ENCODE measurements at regions not wholly inside any gene's neighbourhood (a gene's known extent, or its start where the extent isn't known, plus 50 kb on each side); places are given as distances from the start of the nearest gene placed in this dataset.

DNA sequence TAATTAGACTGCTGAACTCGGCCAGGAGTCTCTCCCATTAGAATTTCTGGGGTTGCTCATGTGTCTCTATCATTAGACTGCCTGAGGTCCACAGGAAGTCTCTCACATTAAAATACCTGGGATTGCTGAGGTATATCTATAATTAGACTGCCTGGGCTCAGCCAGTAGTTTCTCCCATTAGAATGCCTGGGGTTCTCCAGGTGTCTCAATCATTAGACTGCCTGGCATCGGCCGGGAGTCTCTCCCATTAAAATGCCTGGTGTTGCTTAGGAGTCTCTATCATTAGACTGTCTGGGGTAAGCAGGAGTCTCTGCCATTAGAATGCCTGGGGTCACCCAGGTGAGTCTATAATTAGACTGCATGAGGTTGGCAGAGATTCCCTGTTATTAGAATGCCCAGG lies 2233.4 kb downstream of the TP53TG3F start:
- TF ChIP-seq ZSCAN30 (tag by site-specific recombination; IDR thresholded peaks at IDR 0.05) (no peak), CTCF (tag by site-specific recombination; IDR thresholded peaks at IDR 0.05) (no peak), ZNF529 (tag by site-specific recombination; IDR thresholded peaks at IDR 0.05; ENCODE audit: insufficient replicate concordance) (no peak), PRDM1 (tag by site-specific recombination; IDR thresholded peaks at IDR 0.05) (no peak), YY1 (tag by site-specific recombination; IDR thresholded peaks at IDR 0.05) (no peak), ZNF629 (tag by site-specific recombination; IDR thresholded peaks at IDR 0.05) (no peak), KLF16 (tag by site-specific recombination; IDR thresholded peaks at IDR 0.05) (no peak), ZBTB17 (tag by site-specific recombination; IDR thresholded peaks at IDR 0.05) (no peak), SP3 (tag by site-specific recombination; IDR thresholded peaks at IDR 0.05) (no peak)
- TF ChIP-seq, protein P1, sequence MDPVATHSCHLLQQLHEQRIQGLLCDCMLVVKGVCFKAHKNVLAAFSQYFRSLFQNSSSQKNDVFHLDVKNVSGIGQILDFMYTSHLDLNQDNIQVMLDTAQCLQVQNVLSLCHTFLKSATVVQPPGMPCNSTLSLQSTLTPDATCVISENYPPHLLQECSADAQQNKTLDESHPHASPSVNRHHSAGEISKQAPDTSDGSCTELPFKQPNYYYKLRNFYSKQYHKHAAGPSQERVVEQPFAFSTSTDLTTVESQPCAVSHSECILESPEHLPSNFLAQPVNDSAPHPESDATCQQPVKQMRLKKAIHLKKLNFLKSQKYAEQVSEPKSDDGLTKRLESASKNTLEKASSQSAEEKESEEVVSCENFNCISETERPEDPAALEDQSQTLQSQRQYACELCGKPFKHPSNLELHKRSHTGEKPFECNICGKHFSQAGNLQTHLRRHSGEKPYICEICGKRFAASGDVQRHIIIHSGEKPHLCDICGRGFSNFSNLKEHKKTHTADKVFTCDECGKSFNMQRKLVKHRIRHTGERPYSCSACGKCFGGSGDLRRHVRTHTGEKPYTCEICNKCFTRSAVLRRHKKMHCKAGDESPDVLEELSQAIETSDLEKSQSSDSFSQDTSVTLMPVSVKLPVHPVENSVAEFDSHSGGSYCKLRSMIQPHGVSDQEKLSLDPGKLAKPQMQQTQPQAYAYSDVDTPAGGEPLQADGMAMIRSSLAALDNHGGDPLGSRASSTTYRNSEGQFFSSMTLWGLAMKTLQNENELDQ (tag by site-specific recombination; IDR thresholded peaks at IDR 0.05; ENCODE audit: low read depth) = no peak
